Liver (tissue), 3 donors: ENCODE measurements at regions not wholly inside any gene's neighbourhood (a gene's known extent, or its start where the extent isn't known, plus 50 kb on each side); places are given as distances from the start of the nearest gene placed in this dataset.

Experiments
- JUND ChIP-seq, 2 donors: IDR thresholded peaks; 2 replicates each; pipeline ENCODE4 v1.6.1; 2016; ENCODE audit warnings: antibody characterized with exemption in 2 of 2
- RAD21 ChIP-seq, 2 donors: IDR thresholded peaks; 2 replicates each; pipeline ENCODE4 v1.6.1; 2016; ENCODE audit warnings: antibody characterized with exemption in 2 of 2, mild to moderate bottlenecking in 2 of 2
- YY1 ChIP-seq: IDR thresholded peaks from 2 replicates; pipeline ENCODE4 v1.6.1; 2016; ENCODE audit warnings: antibody characterized with exemption, mild to moderate bottlenecking
- TF ChIP-seq, protein P1 (sequence below): fragments of 150-350 bp; IDR thresholded peaks from 2 replicates; pipeline ENCODE4 v1.5.1; 2017; ENCODE audit warnings: improper control_type of control experiment, low read depth, low read length; ENCODE audit not compliant: missing input control
- donor health status: healthy.
- donor health status: healthy.

DNA sequence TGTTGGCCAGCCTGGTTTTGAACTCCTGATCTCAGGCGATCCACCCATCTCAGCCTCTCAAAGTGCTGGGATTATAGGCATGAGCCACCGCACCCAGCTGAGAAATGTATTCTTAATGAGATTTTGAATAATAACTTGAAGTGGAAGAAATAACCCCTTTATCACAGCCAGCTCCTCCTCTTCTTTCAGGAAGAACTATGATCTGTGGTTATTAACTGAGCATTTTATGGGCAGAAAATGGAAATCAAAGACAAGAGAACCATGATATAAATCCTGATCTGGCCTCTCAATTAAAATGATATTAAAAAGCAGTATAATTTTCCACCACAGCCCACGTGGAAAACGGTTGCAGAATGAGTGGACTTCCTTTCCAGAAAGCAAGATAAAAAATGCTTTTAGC, 206.6 kb downstream of the PRELID2 start:
- TF ChIP-seq YY1 (no peak), JUND (IDR thresholded peaks at IDR 0.05) (no peak), RAD21 (IDR thresholded peaks at IDR 0.05) (no peak)
- TF ChIP-seq, protein P1, sequence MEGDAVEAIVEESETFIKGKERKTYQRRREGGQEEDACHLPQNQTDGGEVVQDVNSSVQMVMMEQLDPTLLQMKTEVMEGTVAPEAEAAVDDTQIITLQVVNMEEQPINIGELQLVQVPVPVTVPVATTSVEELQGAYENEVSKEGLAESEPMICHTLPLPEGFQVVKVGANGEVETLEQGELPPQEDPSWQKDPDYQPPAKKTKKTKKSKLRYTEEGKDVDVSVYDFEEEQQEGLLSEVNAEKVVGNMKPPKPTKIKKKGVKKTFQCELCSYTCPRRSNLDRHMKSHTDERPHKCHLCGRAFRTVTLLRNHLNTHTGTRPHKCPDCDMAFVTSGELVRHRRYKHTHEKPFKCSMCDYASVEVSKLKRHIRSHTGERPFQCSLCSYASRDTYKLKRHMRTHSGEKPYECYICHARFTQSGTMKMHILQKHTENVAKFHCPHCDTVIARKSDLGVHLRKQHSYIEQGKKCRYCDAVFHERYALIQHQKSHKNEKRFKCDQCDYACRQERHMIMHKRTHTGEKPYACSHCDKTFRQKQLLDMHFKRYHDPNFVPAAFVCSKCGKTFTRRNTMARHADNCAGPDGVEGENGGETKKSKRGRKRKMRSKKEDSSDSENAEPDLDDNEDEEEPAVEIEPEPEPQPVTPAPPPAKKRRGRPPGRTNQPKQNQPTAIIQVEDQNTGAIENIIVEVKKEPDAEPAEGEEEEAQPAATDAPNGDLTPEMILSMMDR = no peak
